GM12878 (cell line): ENCODE measurements at regions not wholly inside any gene's neighbourhood (a gene's known extent, or its start where the extent isn't known, plus 50 kb on each side); places are given as distances from the start of the nearest gene placed in this dataset.

Experiments
- CREB1 ChIP-seq: IDR thresholded peaks from 2 replicates; pipeline ENCODE4 v1.6.1; 2012; ENCODE audit warnings: low read depth, mild to moderate bottlenecking, inconsistent platforms
- EP300 ChIP-seq, 2 experiments: fragments of 150-350 bp in 1 of 2; IDR thresholded peaks; 2 replicates each; pipeline ENCODE4 v1.6.1; 2011 to 2012; ENCODE audit warnings: low read depth in 2 of 2, low read length in 2 of 2, borderline replicate concordance in 1 of 2, improper control_type of control experiment in 1 of 2, inconsistent platforms in 1 of 2; ENCODE audit not compliant: control insufficient read depth in 1 of 2
- EZH2 ChIP-seq: IDR thresholded peaks from 2 replicates; pipeline ENCODE4 v1.6.1; 2012; ENCODE audit warnings: low read depth, mild to moderate bottlenecking, control low read depth, inconsistent platforms, low read length, borderline replicate concordance; ENCODE audit not compliant: control insufficient read depth
- HDAC2 ChIP-seq: fragments of 200-600 bp; sonication (generic); IDR thresholded peaks from 2 replicates; pipeline ENCODE4 v1.6.1; 2017
- IKZF1 ChIP-seq: fragments of 450-650 bp; conservative IDR thresholded peaks from 2 replicates; pipeline ENCODE4 v1.6.1; 2017; ENCODE audit warnings: antibody characterized with exemption, mild to moderate bottlenecking
- NFYA ChIP-seq: IDR thresholded peaks from 2 replicates; pipeline ENCODE4 v1.6.1; 2011; ENCODE audit warnings: low read depth, mild to moderate bottlenecking, low read length, improper control_type of control experiment, borderline replicate concordance
- POLR2A ChIP-seq: IDR thresholded peaks from 2 replicates; pipeline ENCODE4 v1.6.1; 2011; ENCODE audit warnings: low read depth, mild to moderate bottlenecking, low read length
- SRF ChIP-seq, 2 experiments: IDR thresholded peaks; 2 replicates each; pipeline ENCODE4 v1.6.1; 2011; ENCODE audit warnings: low read depth in 2 of 2, low read length in 2 of 2, mild to moderate bottlenecking in 1 of 2, moderate library complexity in 1 of 2
- STAT1 ChIP-seq: fragments of 450-650 bp; conservative IDR thresholded peaks from 2 replicates; pipeline ENCODE4 v1.6.1; 2014; ENCODE audit warnings: antibody characterized with exemption, mild to moderate bottlenecking
- ZNF207 ChIP-seq: fragments of 450-650 bp; IDR thresholded peaks from 2 replicates; pipeline ENCODE4 v1.6.1; 2014; ENCODE audit warnings: antibody characterized with exemption, mild to moderate bottlenecking, borderline replicate concordance
- TF ChIP-seq, protein P1 (sequence below), 3 experiments: IDR thresholded peaks in 2 of 3; conservative IDR thresholded peaks in 1 of 3; 2 replicates each; pipeline ENCODE4 v1.5.1; 2011; ENCODE audit warnings: low read depth in 3 of 3, low read length in 3 of 3, mild to moderate bottlenecking in 3 of 3, control low read depth in 2 of 3, moderate library complexity in 2 of 3, inconsistent platforms in 1 of 3, mixed read lengths in 1 of 3; ENCODE audit not compliant: control insufficient read depth in 2 of 3, insufficient read depth in 1 of 3; ENCODE audit errors: extremely low read depth in 1 of 3
- TF ChIP-seq, protein P2 (sequence below): IDR thresholded peaks from 2 replicates; pipeline ENCODE4 v1.6.1; 2012; ENCODE audit warnings: low read depth, low read length, improper control_type of control experiment
- TF ChIP-seq, protein P3 (sequence below): IDR thresholded peaks from 2 replicates; pipeline ENCODE4 v1.6.1; 2012; ENCODE audit warnings: mild to moderate bottlenecking, low read depth, low read length

DNA sequence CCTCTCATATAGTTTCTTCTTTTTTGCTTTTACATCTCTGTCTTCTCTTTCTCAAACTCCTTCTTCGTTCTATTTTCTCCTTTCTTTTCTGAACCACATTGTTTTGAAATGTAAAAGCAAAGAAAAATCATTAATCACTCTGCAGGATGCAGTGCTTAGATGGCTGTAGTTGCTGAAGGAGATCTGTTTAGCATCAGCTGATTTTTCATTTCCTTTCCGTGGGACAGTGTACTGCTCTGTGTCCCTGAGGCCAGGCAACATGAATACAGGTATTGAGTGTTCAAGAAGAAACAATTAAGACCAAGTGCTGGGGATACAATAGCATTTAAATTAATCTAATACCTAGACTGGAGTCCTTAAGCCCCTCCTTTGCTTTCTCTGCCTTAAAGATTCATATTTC, 257.2 kb upstream of the SPAG17 start:
- TF ChIP-seq HDAC2 (no peak), ZNF207 (no peak), CREB1 (no peak), EP300 (IDR thresholded peaks at IDR 0.05; ENCODE audit: borderline replicate concordance in 1 of 2, control insufficient read depth in 1 of 2, low read depth in 2 of 2, low read length in 2 of 2) (no peak), IKZF1 (no peak), NFYA (no peak), EZH2 (no peak), POLR2A (no peak), SRF (IDR thresholded peaks at IDR 0.05; ENCODE audit: low read depth in 2 of 2, low read length in 2 of 2) (no peak), STAT1 (no peak)
- TF ChIP-seq, protein P1, sequence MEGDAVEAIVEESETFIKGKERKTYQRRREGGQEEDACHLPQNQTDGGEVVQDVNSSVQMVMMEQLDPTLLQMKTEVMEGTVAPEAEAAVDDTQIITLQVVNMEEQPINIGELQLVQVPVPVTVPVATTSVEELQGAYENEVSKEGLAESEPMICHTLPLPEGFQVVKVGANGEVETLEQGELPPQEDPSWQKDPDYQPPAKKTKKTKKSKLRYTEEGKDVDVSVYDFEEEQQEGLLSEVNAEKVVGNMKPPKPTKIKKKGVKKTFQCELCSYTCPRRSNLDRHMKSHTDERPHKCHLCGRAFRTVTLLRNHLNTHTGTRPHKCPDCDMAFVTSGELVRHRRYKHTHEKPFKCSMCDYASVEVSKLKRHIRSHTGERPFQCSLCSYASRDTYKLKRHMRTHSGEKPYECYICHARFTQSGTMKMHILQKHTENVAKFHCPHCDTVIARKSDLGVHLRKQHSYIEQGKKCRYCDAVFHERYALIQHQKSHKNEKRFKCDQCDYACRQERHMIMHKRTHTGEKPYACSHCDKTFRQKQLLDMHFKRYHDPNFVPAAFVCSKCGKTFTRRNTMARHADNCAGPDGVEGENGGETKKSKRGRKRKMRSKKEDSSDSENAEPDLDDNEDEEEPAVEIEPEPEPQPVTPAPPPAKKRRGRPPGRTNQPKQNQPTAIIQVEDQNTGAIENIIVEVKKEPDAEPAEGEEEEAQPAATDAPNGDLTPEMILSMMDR (IDR thresholded peaks at IDR 0.05 in 2 of 3, conservative IDR thresholded peaks at IDR 0.05 in 1 of 3; ENCODE audit: control insufficient read depth in 2 of 3, extremely low read depth in 1 of 3, insufficient read depth in 1 of 3, low read depth in 3 of 3, low read length in 3 of 3): no peak
- TF ChIP-seq, protein P2, sequence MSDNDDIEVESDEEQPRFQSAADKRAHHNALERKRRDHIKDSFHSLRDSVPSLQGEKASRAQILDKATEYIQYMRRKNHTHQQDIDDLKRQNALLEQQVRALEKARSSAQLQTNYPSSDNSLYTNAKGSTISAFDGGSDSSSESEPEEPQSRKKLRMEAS: no peak
- TF ChIP-seq, protein P3, sequence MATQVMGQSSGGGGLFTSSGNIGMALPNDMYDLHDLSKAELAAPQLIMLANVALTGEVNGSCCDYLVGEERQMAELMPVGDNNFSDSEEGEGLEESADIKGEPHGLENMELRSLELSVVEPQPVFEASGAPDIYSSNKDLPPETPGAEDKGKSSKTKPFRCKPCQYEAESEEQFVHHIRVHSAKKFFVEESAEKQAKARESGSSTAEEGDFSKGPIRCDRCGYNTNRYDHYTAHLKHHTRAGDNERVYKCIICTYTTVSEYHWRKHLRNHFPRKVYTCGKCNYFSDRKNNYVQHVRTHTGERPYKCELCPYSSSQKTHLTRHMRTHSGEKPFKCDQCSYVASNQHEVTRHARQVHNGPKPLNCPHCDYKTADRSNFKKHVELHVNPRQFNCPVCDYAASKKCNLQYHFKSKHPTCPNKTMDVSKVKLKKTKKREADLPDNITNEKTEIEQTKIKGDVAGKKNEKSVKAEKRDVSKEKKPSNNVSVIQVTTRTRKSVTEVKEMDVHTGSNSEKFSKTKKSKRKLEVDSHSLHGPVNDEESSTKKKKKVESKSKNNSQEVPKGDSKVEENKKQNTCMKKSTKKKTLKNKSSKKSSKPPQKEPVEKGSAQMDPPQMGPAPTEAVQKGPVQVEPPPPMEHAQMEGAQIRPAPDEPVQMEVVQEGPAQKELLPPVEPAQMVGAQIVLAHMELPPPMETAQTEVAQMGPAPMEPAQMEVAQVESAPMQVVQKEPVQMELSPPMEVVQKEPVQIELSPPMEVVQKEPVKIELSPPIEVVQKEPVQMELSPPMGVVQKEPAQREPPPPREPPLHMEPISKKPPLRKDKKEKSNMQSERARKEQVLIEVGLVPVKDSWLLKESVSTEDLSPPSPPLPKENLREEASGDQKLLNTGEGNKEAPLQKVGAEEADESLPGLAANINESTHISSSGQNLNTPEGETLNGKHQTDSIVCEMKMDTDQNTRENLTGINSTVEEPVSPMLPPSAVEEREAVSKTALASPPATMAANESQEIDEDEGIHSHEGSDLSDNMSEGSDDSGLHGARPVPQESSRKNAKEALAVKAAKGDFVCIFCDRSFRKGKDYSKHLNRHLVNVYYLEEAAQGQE: no peak
